Fibroblast of skin of left quadriceps (primary cell): ENCODE measurements at regions not wholly inside any gene's neighbourhood (a gene's known extent, or its start where the extent isn't known, plus 50 kb on each side); places are given as distances from the start of the nearest gene placed in this dataset.
"Not testable (repeated sequence)": the region's sequence is repeated elsewhere in the genome, so short reads cannot be mapped to it uniquely, and the experiment has no call there.

Experiments
- DNase-seq, 2 experiments: peaks; one replicate each; pipeline ENCODE4 v3.0.0-alpha.2; 2013; ENCODE audit warnings: low read depth in 2 of 2

- peak; percentile 51 to 58 for DNase-seq
These were observed 84.9 kb downstream of the TRIM27 start for GRCh38 chr6:28838634-28839442.

- DNase-seq: no peak
These were observed 84.2 kb downstream of the TRIM27 start for GRCh38 chr6:28839443-28840120.

DNA sequence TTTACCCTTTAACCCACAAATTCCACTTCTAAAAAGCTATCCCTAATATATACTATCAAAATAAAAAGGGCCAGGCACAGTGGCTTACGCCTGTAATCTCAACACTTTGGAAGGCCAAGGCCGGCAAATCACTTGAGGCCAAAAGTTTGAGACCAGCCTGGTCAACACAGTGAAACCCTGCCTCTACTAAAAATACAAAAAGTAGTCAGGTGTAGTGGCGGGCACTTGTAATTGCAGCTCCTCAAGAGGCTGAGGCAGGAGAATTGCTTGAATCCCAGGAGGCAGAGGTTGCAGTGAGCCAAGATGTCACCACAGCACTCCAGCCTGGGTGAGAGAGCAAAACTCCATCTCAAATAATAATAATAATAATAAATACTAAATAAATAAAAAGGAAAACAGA, 82.5 kb downstream of the TRIM27 start:
- DNase-seq: no peak

DNA sequence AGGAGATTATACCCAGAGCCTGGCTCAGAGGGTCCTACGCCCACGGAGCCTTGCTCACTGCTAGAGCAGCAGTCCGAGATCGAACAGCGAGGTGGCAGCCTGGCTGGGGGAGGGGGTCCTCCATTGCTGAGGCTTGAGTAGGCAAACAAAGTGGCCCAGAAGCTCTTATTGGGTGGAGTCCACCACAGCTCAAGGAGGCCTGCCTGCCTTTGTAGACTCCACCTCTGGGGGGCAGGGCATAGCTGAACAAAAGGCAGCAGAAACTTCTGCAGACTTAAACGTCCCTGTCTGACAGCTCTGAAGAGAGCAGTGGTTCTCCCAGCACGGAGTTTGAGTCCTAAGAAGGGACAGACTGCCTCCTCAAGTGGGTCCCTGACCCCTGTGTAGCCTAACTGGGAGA, 75.0 kb downstream of the TRIM27 start:
- not testable (repeated sequence) for DNase-seq
